Esophagus muscularis mucosa (tissue), 4 donors: ENCODE measurements at regions not wholly inside any gene's neighbourhood (a gene's known extent, or its start where the extent isn't known, plus 50 kb on each side); places are given as distances from the start of the nearest gene placed in this dataset.

Source experiments
- EP300 ChIP-seq: sonication (generic); formaldehyde crosslinking; IDR thresholded peaks from one replicate; pipeline ENCODE4 v1.6.1; 2017; ENCODE audit warnings: antibody characterized with exemption
- POLR2A ChIP-seq: fragments of 450-650 bp; IDR thresholded peaks from one replicate; pipeline ENCODE4 v1.6.1; 2017; ENCODE audit warnings: antibody characterized with exemption, moderate library complexity, mild to moderate bottlenecking, low read depth
- POLR2AphosphoS5 ChIP-seq, 2 donors: sonication (generic); formaldehyde crosslinking; IDR thresholded peaks; one replicate each; pipeline ENCODE4 v1.6.1; 2017; ENCODE audit warnings: antibody characterized with exemption in 2 of 2
- TF ChIP-seq, protein P1 (sequence below), 3 experiments: fragments of 200-600 bp in 2 of 3; fragments of 450-650 bp in 1 of 3; sonication (generic) in 2 of 3; IDR thresholded peaks; one replicate each; pipeline ENCODE4 v1.5.1; 2017 to 2019; ENCODE audit warnings: antibody characterized with exemption in 3 of 3, mild to moderate bottlenecking in 2 of 3, moderate library complexity in 1 of 3

- TF ChIP-seq, protein P1, sequence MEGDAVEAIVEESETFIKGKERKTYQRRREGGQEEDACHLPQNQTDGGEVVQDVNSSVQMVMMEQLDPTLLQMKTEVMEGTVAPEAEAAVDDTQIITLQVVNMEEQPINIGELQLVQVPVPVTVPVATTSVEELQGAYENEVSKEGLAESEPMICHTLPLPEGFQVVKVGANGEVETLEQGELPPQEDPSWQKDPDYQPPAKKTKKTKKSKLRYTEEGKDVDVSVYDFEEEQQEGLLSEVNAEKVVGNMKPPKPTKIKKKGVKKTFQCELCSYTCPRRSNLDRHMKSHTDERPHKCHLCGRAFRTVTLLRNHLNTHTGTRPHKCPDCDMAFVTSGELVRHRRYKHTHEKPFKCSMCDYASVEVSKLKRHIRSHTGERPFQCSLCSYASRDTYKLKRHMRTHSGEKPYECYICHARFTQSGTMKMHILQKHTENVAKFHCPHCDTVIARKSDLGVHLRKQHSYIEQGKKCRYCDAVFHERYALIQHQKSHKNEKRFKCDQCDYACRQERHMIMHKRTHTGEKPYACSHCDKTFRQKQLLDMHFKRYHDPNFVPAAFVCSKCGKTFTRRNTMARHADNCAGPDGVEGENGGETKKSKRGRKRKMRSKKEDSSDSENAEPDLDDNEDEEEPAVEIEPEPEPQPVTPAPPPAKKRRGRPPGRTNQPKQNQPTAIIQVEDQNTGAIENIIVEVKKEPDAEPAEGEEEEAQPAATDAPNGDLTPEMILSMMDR (IDR thresholded peaks at IDR 0.05), result no peak
- TF ChIP-seq POLR2A, result no peak
- no peak for TF ChIP-seq EP300
- TF ChIP-seq POLR2AphosphoS5 (IDR thresholded peaks at IDR 0.05), result no peak
These were observed 435.7 kb upstream of the CADM1 start for GRCh38 chr11:115939731-115940421.
